ENCODE measurements at regions not wholly inside any gene's neighbourhood (a gene's known extent, or its start where the extent isn't known, plus 50 kb on each side); places are given as distances from the start of the nearest gene placed in this dataset.

- intact Hi-C loops (cut with micrococcal nuclease) = no loop called here
- no peak for DNase-seq
- ATAC-seq = no peak
- H3K4me3 ChIP-seq (ENCODE audit: low read length) = no peak overlapping the region
- no peaks in the 10 kb centered on the region for H3K36me3 ChIP-seq (ENCODE audit: low read depth, low read length)
- no peaks in the 10 kb centered on the region for H3F3A ChIP-seq (ENCODE audit: low read length, unreplicated experiment)
- POLR2A ChIA-PET (ENCODE audit: unreplicated experiment) = interaction anchor here (0.7 kb wide), 1 partner anchor 238 kb away, joined by 3 read pairs; no protein-coding TSS in a partner anchor
- CTCF ChIA-PET = no interaction called here
- peaks cover 9% of the 10 kb centered on the region; the same call in 1 of the 2 replicates for H3K4me1 ChIP-seq (ENCODE audit: insufficient read depth, low read length)
- H3K27ac ChIP-seq (ENCODE audit: low read length) = no peak overlapping the region
- no peaks in the 10 kb centered on the region for H3K9me3 ChIP-seq (ENCODE audit: low read length)
- no TSS peak for BruUV-seq (replicated peaks)
- H4K20me1 ChIP-seq (ENCODE audit: low read length) = no peaks in the 10 kb centered on the region
- H3K9me2 ChIP-seq (replicated peaks; ENCODE audit: low read length) = no peaks in the 10 kb centered on the region
- no peak overlapping the region for H2AFZ ChIP-seq (ENCODE audit: low read length)
- H3K79me2 ChIP-seq (ENCODE audit: low read length) = no peaks in the 10 kb centered on the region
- no peaks in the 10 kb centered on the region for H3K27me3 ChIP-seq (ENCODE audit: low read length)
- TF ChIP-seq CTCF (conservative IDR thresholded peaks at IDR 0.05; ENCODE audit: low read depth, low read length) (no peak), EZH2 (IDR thresholded peaks at IDR 0.05; ENCODE audit: low read length, unreplicated experiment) (no peak), EZH2phosphoT487 (IDR thresholded peaks at IDR 0.05; ENCODE audit: borderline replicate concordance, low read length) (no peak)
- H3K9ac ChIP-seq (ENCODE audit: low read length) = no peak overlapping the region
- no peak overlapping the region for H3K4me2 ChIP-seq (ENCODE audit: low read length)
These were observed 186.1 kb upstream of the EEA1 start for GRCh38 chr12:93115198-93115601.

DNA sequence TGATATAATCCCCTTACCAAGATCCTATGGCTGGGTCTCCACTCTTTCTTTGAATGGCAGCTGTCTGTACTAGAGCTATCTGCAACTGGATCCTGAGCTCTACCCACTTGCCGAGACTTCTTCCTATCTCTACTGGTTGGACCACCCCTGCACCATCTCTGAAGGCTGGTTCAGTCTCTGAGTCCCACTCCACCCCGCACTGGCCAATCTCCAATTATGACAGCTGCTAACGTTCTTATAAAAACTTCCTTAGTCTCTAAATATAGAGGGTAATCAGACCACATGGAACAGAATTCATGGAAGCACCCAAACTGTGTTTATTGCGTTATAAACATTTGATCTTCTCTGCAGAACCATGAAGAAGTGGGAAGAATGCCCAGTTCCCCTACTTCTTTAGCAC lies 186.6 kb upstream of the EEA1 start:
- H3K79me2 ChIP-seq (ENCODE audit: low read length) = no peaks in the 10 kb centered on the region
- no peak overlapping the region for H3K27ac ChIP-seq (ENCODE audit: low read length)
- H3K27me3 ChIP-seq (ENCODE audit: low read length) = no peaks in the 10 kb centered on the region
- DNase-seq = no peak
- H3K9ac ChIP-seq (ENCODE audit: low read length) = no peak overlapping the region
- TF ChIP-seq CTCF (conservative IDR thresholded peaks at IDR 0.05; ENCODE audit: low read depth, low read length) = no peak
- TF ChIP-seq EZH2phosphoT487 (IDR thresholded peaks at IDR 0.05; ENCODE audit: borderline replicate concordance, low read length) = no peak
- TF ChIP-seq EZH2 (IDR thresholded peaks at IDR 0.05; ENCODE audit: low read length, unreplicated experiment) = no peak
- H3K4me3 ChIP-seq (ENCODE audit: low read length) = no peak overlapping the region
- no peaks in the 10 kb centered on the region for H3K36me3 ChIP-seq (ENCODE audit: low read depth, low read length)
- H3K4me1 ChIP-seq (ENCODE audit: insufficient read depth, low read length) = peaks cover 9% of the 10 kb centered on the region; the same call in 1 of the 2 replicates
- H4K20me1 ChIP-seq (ENCODE audit: low read length) = no peaks in the 10 kb centered on the region
- ChIA-PET POLR2A (ENCODE audit: unreplicated experiment) (interaction anchor here (0.7 kb wide), 1 partner anchor 237 kb away, joined by 3 read pairs; no protein-coding TSS in a partner anchor), CTCF (no interaction called here)
- H2AFZ ChIP-seq (ENCODE audit: low read length) = no peak overlapping the region
- ATAC-seq = no peak
- no TSS peak for BruUV-seq (replicated peaks)
- H3K9me2 ChIP-seq (replicated peaks; ENCODE audit: low read length) = no peaks in the 10 kb centered on the region
- no peaks in the 10 kb centered on the region for H3F3A ChIP-seq (ENCODE audit: low read length, unreplicated experiment)
- no peaks in the 10 kb centered on the region for H3K9me3 ChIP-seq (ENCODE audit: low read length)
- intact Hi-C loops (cut with micrococcal nuclease) = no loop called here
- no peak overlapping the region for H3K4me2 ChIP-seq (ENCODE audit: low read length)

DNA sequence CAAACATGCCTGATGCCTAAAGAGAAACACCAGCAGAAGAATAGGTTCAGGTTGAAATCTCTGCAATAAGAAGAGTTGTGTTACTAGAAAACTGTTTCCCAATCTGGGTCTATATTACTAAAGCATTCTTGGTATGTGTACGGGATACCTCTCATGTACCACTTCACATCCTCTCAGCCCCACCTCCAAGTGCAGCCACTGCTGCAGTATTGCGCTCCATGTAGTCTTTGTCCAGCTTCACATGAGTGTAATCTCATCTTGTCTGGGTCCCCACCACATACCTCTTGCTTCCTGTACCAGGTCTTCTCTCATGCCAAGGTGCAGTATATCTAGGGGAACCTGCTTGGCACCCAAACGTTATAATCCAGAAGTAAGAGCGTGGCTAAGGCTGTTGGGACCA lies 187.5 kb upstream of the EEA1 start:
- no peak overlapping the region for H3K4me2 ChIP-seq (ENCODE audit: low read length)
- no peak for DNase-seq
- ChIA-PET POLR2A (ENCODE audit: unreplicated experiment) (no interaction called here), CTCF (no interaction called here)
- no peaks in the 10 kb centered on the region for H3K9me2 ChIP-seq (replicated peaks; ENCODE audit: low read length)
- BruUV-seq (replicated peaks) = no TSS peak
- TF ChIP-seq CTCF (conservative IDR thresholded peaks at IDR 0.05; ENCODE audit: low read depth, low read length) (no peak), EZH2 (IDR thresholded peaks at IDR 0.05; ENCODE audit: low read length, unreplicated experiment) (no peak), EZH2phosphoT487 (IDR thresholded peaks at IDR 0.05; ENCODE audit: borderline replicate concordance, low read length) (no peak)
- H2AFZ ChIP-seq (ENCODE audit: low read length) = no peak overlapping the region
- intact Hi-C loops (cut with micrococcal nuclease) = no loop called here
- H4K20me1 ChIP-seq (ENCODE audit: low read length) = no peaks in the 10 kb centered on the region
- no peaks in the 10 kb centered on the region for H3K79me2 ChIP-seq (ENCODE audit: low read length)
- no peaks in the 10 kb centered on the region for H3F3A ChIP-seq (ENCODE audit: low read length, unreplicated experiment)
- H3K36me3 ChIP-seq (ENCODE audit: low read depth, low read length) = no peaks in the 10 kb centered on the region
- no peak for ATAC-seq
- H3K4me1 ChIP-seq (ENCODE audit: insufficient read depth, low read length) = peaks cover 10% of the 10 kb centered on the region; the same call in 1 of the 2 replicates
- H3K27ac ChIP-seq (ENCODE audit: low read length) = no peak overlapping the region
- no peaks in the 10 kb centered on the region for H3K9me3 ChIP-seq (ENCODE audit: low read length)
- H3K9ac ChIP-seq (ENCODE audit: low read length) = no peak overlapping the region
- H3K27me3 ChIP-seq (ENCODE audit: low read length) = no peaks in the 10 kb centered on the region
- H3K4me3 ChIP-seq (ENCODE audit: low read length) = no peak overlapping the region

Measured in PC-3 (cell line).